Hematopoietic multipotent progenitor cell (in vitro differentiated cells): ENCODE measurements at regions not wholly inside any gene's neighbourhood (a gene's known extent, or its start where the extent isn't known, plus 50 kb on each side); places are given as distances from the start of the nearest gene placed in this dataset.
"Not testable (repeated sequence)": the region's sequence is repeated elsewhere in the genome, so short reads cannot be mapped to it uniquely, and the experiment has no call there.

Experiments
- DNase-seq, 3 donors: peaks; one replicate each; pipeline ENCODE4 v3.0.0-alpha.2; 2011 to 2015; ENCODE audit warnings: low read depth in 2 of 3, low spot score in 2 of 3

- no peak for DNase-seq
These were observed 425.5 kb downstream of the BCKDHB start for GRCh38 chr6:80531681-80532619.

GRCh38 chr6:80530103-80530502 lies 423.6 kb downstream of the BCKDHB start:
- no peak for DNase-seq

- no peak for DNase-seq
These were observed 421.6 kb downstream of the BCKDHB start for GRCh38 chr6:80528115-80528514.

- DNase-seq = no peak
These were observed 421.1 kb downstream of the BCKDHB start for GRCh38 chr6:80527552-80528052.

- DNase-seq = no peak
These were observed 417.1 kb downstream of the BCKDHB start for GRCh38 chr6:80523531-80523997.

- no peak for DNase-seq
These were observed 416.5 kb downstream of the BCKDHB start for GRCh38 chr6:80523010-80523409.

GRCh38 chr6:80522576-80522975 lies 416.1 kb downstream of the BCKDHB start:
- DNase-seq = no peak

- DNase-seq = no peak
These were observed 413.5 kb downstream of the BCKDHB start for GRCh38 chr6:80519811-80520594.

GRCh38 chr6:80517525-80517924 lies 411.1 kb downstream of the BCKDHB start:
- DNase-seq = no peak

- DNase-seq = not testable (repeated sequence)
These were observed 404.1 kb downstream of the BCKDHB start for GRCh38 chr6:80510521-80510920.

GRCh38 chr6:80508885-80509630 lies 402.6 kb downstream of the BCKDHB start:
- no peak for DNase-seq

- DNase-seq = no peak
These were observed 398.4 kb downstream of the BCKDHB start for GRCh38 chr6:80504882-80505281.

- DNase-seq = no peak
These were observed 397.2 kb downstream of the BCKDHB start for GRCh38 chr6:80503660-80504059.

- DNase-seq = no peak
These were observed 396.4 kb downstream of the BCKDHB start for GRCh38 chr6:80502871-80503270.

GRCh38 chr6:80501636-80502035 lies 395.2 kb downstream of the BCKDHB start:
- no peak for DNase-seq

GRCh38 chr6:80497696-80498486 lies 391.4 kb downstream of the BCKDHB start:
- DNase-seq = not testable (repeated sequence)

- no peak for DNase-seq
These were observed 383.6 kb downstream of the BCKDHB start for GRCh38 chr6:80489911-80490635.

- DNase-seq = no peak
These were observed 381.7 kb downstream of the BCKDHB start for GRCh38 chr6:80488190-80488589.

GRCh38 chr6:80485494-80485893 lies 379.0 kb downstream of the BCKDHB start:
- not testable (repeated sequence) for DNase-seq
